H9 (cell line): ENCODE measurements at regions not wholly inside any gene's neighbourhood (a gene's known extent, or its start where the extent isn't known, plus 50 kb on each side); places are given as distances from the start of the nearest gene placed in this dataset.

Experiments used
- DNase-seq: peaks from one replicate; pipeline ENCODE4 v3.0.0-alpha.2; 2017
- H2AFZ ChIP-seq: one replicate; pipeline ENCODE4 v1.6.1; 2013; ENCODE audit warnings: mild to moderate bottlenecking, low read length, control low read depth, moderate library complexity
- H2AK5ac ChIP-seq: 2 replicates; pipeline ENCODE4 v1.6.1; 2013; ENCODE audit warnings: low read length, control low read depth, mixed read lengths; ENCODE audit not compliant: insufficient read length
- H2BK120ac ChIP-seq: one replicate; pipeline ENCODE4 v1.6.1; 2013; ENCODE audit warnings: low read depth, mild to moderate bottlenecking, low read length, control low read depth, inconsistent platforms; ENCODE audit not compliant: poor library complexity, severe bottlenecking
- H2BK12ac ChIP-seq: 2 replicates; pipeline ENCODE4 v1.6.1; 2013; ENCODE audit warnings: low read length, control low read depth, mixed read lengths, low read depth; ENCODE audit not compliant: insufficient read length
- H2BK15ac ChIP-seq: 2 replicates; pipeline ENCODE4 v1.6.1; 2013; ENCODE audit warnings: low read depth, low read length, control low read depth
- H2BK20ac ChIP-seq: one replicate; pipeline ENCODE4 v1.6.1; 2013; ENCODE audit warnings: low read depth, mild to moderate bottlenecking, low read length, control low read depth, inconsistent platforms; ENCODE audit not compliant: poor library complexity, severe bottlenecking
- H2BK5ac ChIP-seq: 2 replicates; pipeline ENCODE4 v1.6.1; 2013; ENCODE audit warnings: low read length, control low read depth, mixed read lengths; ENCODE audit not compliant: insufficient read length
- H3K14ac ChIP-seq: 2 replicates; pipeline ENCODE4 v1.6.1; 2013; ENCODE audit warnings: low read length, control low read depth; ENCODE audit not compliant: insufficient read depth
- H3K18ac ChIP-seq: 2 replicates; pipeline ENCODE4 v1.6.1; 2013; ENCODE audit warnings: low read depth, mild to moderate bottlenecking, mixed read lengths, low read length, control low read depth; ENCODE audit not compliant: insufficient read length
- H3K23ac ChIP-seq: 2 replicates; pipeline ENCODE4 v1.6.1; 2013; ENCODE audit warnings: low read length, control low read depth, mixed read lengths, low read depth; ENCODE audit not compliant: insufficient read length
- H3K23me2 ChIP-seq: 2 replicates; pipeline ENCODE4 v1.6.1; 2013; ENCODE audit warnings: low read depth, mild to moderate bottlenecking, mixed read lengths, low read length, control low read depth; ENCODE audit not compliant: insufficient read length, poor library complexity, severe bottlenecking
- H3K27ac ChIP-seq: 2 replicates; pipeline ENCODE4 v1.5.1; 2013; ENCODE audit warnings: low read length, control low read depth, mixed read lengths, low read depth; ENCODE audit not compliant: insufficient read length
- H3K27me3 ChIP-seq: 2 replicates; pipeline ENCODE4 v1.6.1; 2013; ENCODE audit warnings: low read length, control low read depth, inconsistent platforms; ENCODE audit not compliant: insufficient read depth
- H3K4ac ChIP-seq: 2 replicates; pipeline ENCODE4 v1.6.1; 2013; ENCODE audit warnings: low read depth, mild to moderate bottlenecking, control low read depth, inconsistent platforms, low read length, moderate library complexity
- H3K4me1 ChIP-seq: 2 replicates; pipeline ENCODE4 v1.6.1; 2013; ENCODE audit warnings: low read length, control low read depth, inconsistent platforms; ENCODE audit not compliant: insufficient read depth
- H3K4me2 ChIP-seq: 2 replicates; pipeline ENCODE4 v1.6.1; 2013; ENCODE audit warnings: low read length, control low read depth, mixed read lengths; ENCODE audit not compliant: insufficient read length, insufficient read depth
- H3K56ac ChIP-seq: 2 replicates; pipeline ENCODE4 v1.6.1; 2013; ENCODE audit warnings: low read depth, mild to moderate bottlenecking, mixed read lengths, low read length, control low read depth; ENCODE audit not compliant: insufficient read length
- H3K79me1 ChIP-seq: 2 replicates; pipeline ENCODE4 v1.6.1; 2013; ENCODE audit warnings: low read depth, mild to moderate bottlenecking, moderate library complexity, low read length, control low read depth, inconsistent platforms; ENCODE audit not compliant: insufficient read depth, poor library complexity, severe bottlenecking
- H3K79me2 ChIP-seq: 2 replicates; pipeline ENCODE4 v1.6.1; 2013; ENCODE audit warnings: low read length, control low read depth, inconsistent platforms; ENCODE audit not compliant: insufficient read depth
- H3K9ac ChIP-seq: 2 replicates; pipeline ENCODE4 v1.6.1; 2013; ENCODE audit warnings: low read length, control low read depth, mixed read lengths; ENCODE audit not compliant: insufficient read length; ENCODE audit errors: extremely low read depth
- H3K9me3 ChIP-seq: one replicate; pipeline ENCODE4 v1.6.1; 2013; ENCODE audit warnings: low read depth, low read length, inconsistent platforms; ENCODE audit not compliant: control insufficient read depth
- H3T11ph ChIP-seq: one replicate; pipeline ENCODE4 v1.6.1; 2013; ENCODE audit warnings: mild to moderate bottlenecking, low read length, control low read depth, inconsistent platforms
- H4K20me1 ChIP-seq: one replicate; pipeline ENCODE4 v1.6.1; 2013; ENCODE audit not compliant: control insufficient read depth, insufficient read length, insufficient read depth
- H4K5ac ChIP-seq: 2 replicates; pipeline ENCODE4 v1.6.1; 2013; ENCODE audit warnings: low read depth, mild to moderate bottlenecking, mixed read lengths, low read length, control low read depth; ENCODE audit not compliant: insufficient read length
- H4K8ac ChIP-seq: replicated peaks from 2 replicates; pipeline ENCODE4 v1.6.1; 2013; ENCODE audit warnings: low read length, control low read depth, mixed read lengths, low read depth; ENCODE audit not compliant: insufficient read length
- H4K91ac ChIP-seq: 2 replicates; pipeline ENCODE4 v1.6.1; 2013; ENCODE audit warnings: low read depth, mild to moderate bottlenecking, moderate library complexity, mixed read lengths, low read length, control low read depth; ENCODE audit not compliant: insufficient read length
- H3K27ac Mint-ChIP-seq, 3 experiments: 2 replicates in 2 of 3; 3 replicates in 1 of 3; pipeline ENCODE4 v1.8.0; 2020 to 2021; ENCODE audit warnings: mixed read lengths in 3 of 3, mild to moderate bottlenecking in 1 of 3, moderate library complexity in 1 of 3
- H3K27me3 Mint-ChIP-seq: 2 replicates; pipeline ENCODE4 v1.8.0; 2021; ENCODE audit warnings: low read depth, mild to moderate bottlenecking, moderate library complexity, mixed read lengths
- H3K36me3 Mint-ChIP-seq, 3 experiments: 2 replicates in 2 of 3; 3 replicates in 1 of 3; pipeline ENCODE4 v1.8.0; 2020 to 2021; ENCODE audit warnings: low read depth in 3 of 3, mixed read lengths in 3 of 3; ENCODE audit not compliant: insufficient read depth in 1 of 3
- H3K4me1 Mint-ChIP-seq, 2 experiments: 2 replicates each; pipeline ENCODE4 v1.8.0; 2020; ENCODE audit warnings: mixed read lengths in 2 of 2
- H3K4me3 Mint-ChIP-seq, 2 experiments: 2 replicates in 1 of 2; 3 replicates in 1 of 2; pipeline ENCODE4 v1.8.0; 2020 to 2021; ENCODE audit warnings: mild to moderate bottlenecking in 2 of 2, mixed read lengths in 2 of 2, moderate library complexity in 1 of 2
- H3K9me3 Mint-ChIP-seq, 2 experiments: 2 replicates in 1 of 2; 3 replicates in 1 of 2; pipeline ENCODE4 v1.8.0; 2020; ENCODE audit warnings: mild to moderate bottlenecking in 2 of 2, mixed read lengths in 2 of 2, moderate library complexity in 1 of 2
- WGBS: extraction: QIAGEN DNeasy Blood & Tissue Kit; methylation state at CpG from one replicate; pipeline ENCODE4 v1.1.7; 2013; ENCODE audit warnings: missing lambda C conversion rate, low lambda C conversion rate, mixed read lengths; ENCODE audit not compliant: insufficient read length; ENCODE audit errors: extremely low coverage; 5-methylcytosine and 5-hydroxymethylcytosine counted together
- TF ChIP-seq, protein P1 (sequence below): fragments of 200-600 bp; sonication (generic); conservative IDR thresholded peaks from 3 replicates; pipeline ENCODE4 v1.8.0; 2021; ENCODE audit warnings: antibody characterized with exemption, mild to moderate bottlenecking

DNA sequence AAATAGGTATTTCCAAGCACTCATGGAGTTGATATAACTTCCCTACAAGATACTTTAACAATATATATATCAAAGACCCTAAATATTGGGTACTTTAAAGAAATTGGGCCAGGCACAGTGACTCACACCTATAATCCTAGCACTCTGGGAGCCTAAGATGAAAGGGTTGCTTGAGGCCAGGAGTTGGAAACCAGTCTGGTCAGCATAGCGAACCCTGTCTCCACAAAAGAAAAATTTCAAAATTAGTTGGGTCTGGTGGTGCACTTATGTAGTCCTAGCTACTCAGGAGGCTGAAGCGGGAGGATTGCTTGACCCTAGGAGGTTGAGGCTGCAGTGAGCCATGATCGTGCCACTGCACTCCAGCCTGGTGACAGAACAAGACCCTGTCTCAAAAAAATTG lies 393.9 kb upstream of the DEPDC1 start:
- TF ChIP-seq, protein P1, sequence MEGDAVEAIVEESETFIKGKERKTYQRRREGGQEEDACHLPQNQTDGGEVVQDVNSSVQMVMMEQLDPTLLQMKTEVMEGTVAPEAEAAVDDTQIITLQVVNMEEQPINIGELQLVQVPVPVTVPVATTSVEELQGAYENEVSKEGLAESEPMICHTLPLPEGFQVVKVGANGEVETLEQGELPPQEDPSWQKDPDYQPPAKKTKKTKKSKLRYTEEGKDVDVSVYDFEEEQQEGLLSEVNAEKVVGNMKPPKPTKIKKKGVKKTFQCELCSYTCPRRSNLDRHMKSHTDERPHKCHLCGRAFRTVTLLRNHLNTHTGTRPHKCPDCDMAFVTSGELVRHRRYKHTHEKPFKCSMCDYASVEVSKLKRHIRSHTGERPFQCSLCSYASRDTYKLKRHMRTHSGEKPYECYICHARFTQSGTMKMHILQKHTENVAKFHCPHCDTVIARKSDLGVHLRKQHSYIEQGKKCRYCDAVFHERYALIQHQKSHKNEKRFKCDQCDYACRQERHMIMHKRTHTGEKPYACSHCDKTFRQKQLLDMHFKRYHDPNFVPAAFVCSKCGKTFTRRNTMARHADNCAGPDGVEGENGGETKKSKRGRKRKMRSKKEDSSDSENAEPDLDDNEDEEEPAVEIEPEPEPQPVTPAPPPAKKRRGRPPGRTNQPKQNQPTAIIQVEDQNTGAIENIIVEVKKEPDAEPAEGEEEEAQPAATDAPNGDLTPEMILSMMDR, result no peak
- Histone ChIP-seq H2AK5ac (no peak overlapping the region), H3K4ac (no peak overlapping the region), H3K9me3 (no peaks in the 10 kb centered on the region), H2BK12ac (no peak overlapping the region), H3K27me3 (no peaks in the 10 kb centered on the region), H2BK120ac (no peak overlapping the region), H3T11ph (no peak overlapping the region), H4K5ac (no peak overlapping the region), H4K8ac (no peak overlapping the region), H2AFZ (no peak overlapping the region), H2BK5ac (no peak overlapping the region), H4K91ac (no peak overlapping the region), H3K23ac (no peak overlapping the region), H3K56ac (no peak overlapping the region), H3K79me2 (no peaks in the 10 kb centered on the region), H2BK20ac (no peak overlapping the region), H3K23me2 (no peaks in the 10 kb centered on the region), H3K4me1 (no peaks in the 10 kb centered on the region), H4K20me1 (no peaks in the 10 kb centered on the region), H3K4me2 (no peak overlapping the region), H3K18ac (no peak overlapping the region), H3K14ac (no peak overlapping the region), H3K79me1 (no peaks in the 10 kb centered on the region), H3K27ac (no peak overlapping the region), H3K9ac (no peak overlapping the region), H2BK15ac (no peak overlapping the region)
- no peaks in the 10 kb centered on the region for H3K36me3 Mint-ChIP-seq
- no peaks in the 10 kb centered on the region for H3K27me3 Mint-ChIP-seq
- WGBS, result no CpG with 5 or more reads among the region's 3 CpGs
- H3K9me3 Mint-ChIP-seq, result no peaks in the 10 kb centered on the region
- no peak for DNase-seq
- H3K4me1 Mint-ChIP-seq, result peaks cover 3 to 5% of the 10 kb centered on the region in 2 experiments; a peak in 3 of 4 replicates
- H3K4me3 Mint-ChIP-seq, result no peak overlapping the region
- no peak overlapping the region for H3K27ac Mint-ChIP-seq
